SK-N-SH (cell line): ENCODE measurements at regions not wholly inside any gene's neighbourhood (a gene's known extent, or its start where the extent isn't known, plus 50 kb on each side); places are given as distances from the start of the nearest gene placed in this dataset.

Experiments
- CTCF ChIA-PET: fragments of 300-600, 350-600 bp; formaldehyde crosslinking; extraction: SDS; loops from one replicate; lab custom pipeline; 2021; lab: Yijun Ruan, JAX
- POLR2A ChIA-PET: fragments of 350-600 bp; sonication (Branson Sonifier 250); formaldehyde crosslinking; extraction: SDS; loops from one replicate; lab custom pipeline; 2020; ENCODE audit warnings: antibody characterized with exemption, inconsistent platforms; lab: Yijun Ruan, JAX
- DNase-seq: peaks from one replicate; pipeline ENCODE4 v3.0.0; 2012
- H2AFZ ChIP-seq: fragments of 200-600 bp; sonication (generic); 2 replicates; pipeline ENCODE4 v1.8.1; 2016; ENCODE audit warnings: antibody characterized with exemption, mild to moderate bottlenecking, low read depth
- H3F3A ChIP-seq: fragments of 200-600 bp; sonication (generic); replicated peaks from 2 replicates; pipeline ENCODE3; 2016; ENCODE audit warnings: antibody characterized with exemption, mild to moderate bottlenecking; ENCODE audit not compliant: insufficient read depth
- H3K27ac ChIP-seq, 2 experiments: fragments of 200-500 bp in 1 of 2; fragments of 200-600 bp in 1 of 2; sonication (Bioruptor generic) in 1 of 2; sonication (generic), shearing (Covaris generic) in 1 of 2; 2 replicates each; pipeline versions ENCODE4 v1.5.1 to v1.6.1; 2014 to 2016; ENCODE audit warnings: low read depth in 2 of 2, inconsistent platforms in 1 of 2, low read length in 1 of 2, mild to moderate bottlenecking in 1 of 2, mixed read lengths in 1 of 2
- H3K27me3 ChIP-seq: fragments of 200-600 bp; sonication (generic), shearing (Covaris generic); 2 replicates; pipeline ENCODE4 v1.6.1; 2016; ENCODE audit warnings: mixed run types; ENCODE audit not compliant: insufficient read depth
- H3K36me3 ChIP-seq, 2 experiments: fragments of 200-500 bp in 1 of 2; fragments of 200-600 bp in 1 of 2; sonication (Bioruptor generic) in 1 of 2; sonication (generic) in 1 of 2; replicated peaks in 1 of 2; 2 replicates each; pipeline versions ENCODE3 to v1.5.1; 2014 to 2016; ENCODE audit warnings: low read length in 1 of 2, mild to moderate bottlenecking in 1 of 2; ENCODE audit not compliant: insufficient read depth in 2 of 2, control insufficient read depth in 1 of 2
- H3K4me1 ChIP-seq, 2 experiments: fragments of 200-500 bp in 1 of 2; fragments of 200-600 bp in 1 of 2; sonication (Bioruptor generic) in 1 of 2; sonication (generic), shearing (Covaris generic) in 1 of 2; 2 replicates each; pipeline versions ENCODE4 v1.5.1 to v1.6.1; 2014 to 2016; ENCODE audit warnings: low read depth in 1 of 2, low read length in 1 of 2, mixed run types in 1 of 2; ENCODE audit not compliant: insufficient read depth in 2 of 2, control insufficient read depth in 1 of 2
- H3K4me2 ChIP-seq: fragments of 200-600 bp; sonication (generic), shearing (Covaris generic); 2 replicates; pipeline ENCODE4 v1.6.1; 2017; ENCODE audit warnings: mixed run types
- H3K4me3 ChIP-seq, 2 experiments: fragments of 200-500 bp in 1 of 2; fragments of 200-600 bp in 1 of 2; sonication (Bioruptor generic) in 1 of 2; sonication (generic), shearing (Covaris generic) in 1 of 2; 2 replicates each; pipeline versions ENCODE4 v1.5.1 to v1.8.1; 2014 to 2016; ENCODE audit warnings: low read depth in 2 of 2, inconsistent platforms in 1 of 2, low read length in 1 of 2, mild to moderate bottlenecking in 1 of 2, mixed read lengths in 1 of 2, moderate library complexity in 1 of 2
- H3K79me2 ChIP-seq: fragments of 200-600 bp; sonication (generic); 2 replicates; pipeline ENCODE4 v1.8.1; 2017; ENCODE audit warnings: mild to moderate bottlenecking; ENCODE audit not compliant: insufficient read depth
- H3K9ac ChIP-seq: fragments of 200-600 bp; sonication (generic); 2 replicates; pipeline ENCODE4 v1.6.1; 2017; ENCODE audit warnings: mixed run types
- H3K9me2 ChIP-seq: fragments of 200-600 bp; sonication (generic); 2 replicates; pipeline ENCODE4 v1.6.1; 2017; ENCODE audit warnings: mixed run types
- H3K9me3 ChIP-seq: fragments of 200-600 bp; sonication (generic); 2 replicates; pipeline ENCODE4 v1.6.1; 2017; ENCODE audit warnings: mixed run types, mild to moderate bottlenecking, moderate library complexity
- H4K20me1 ChIP-seq: fragments of 200-600 bp; sonication (generic); 2 replicates; pipeline ENCODE4 v1.6.1; 2017; ENCODE audit warnings: mild to moderate bottlenecking, mixed run types; ENCODE audit not compliant: insufficient read depth
- CHD2 ChIP-seq: fragments of 150-350 bp; IDR thresholded peaks from 2 replicates; pipeline ENCODE4 v1.6.1; 2018; ENCODE audit warnings: low read length; ENCODE audit not compliant: partially characterized antibody
- ELF1 ChIP-seq: IDR thresholded peaks from 2 replicates; pipeline ENCODE4 v1.4.0; 2012
- EP300 ChIP-seq, 2 experiments: IDR thresholded peaks; 2 replicates each; pipeline versions ENCODE4 v1.4.0 to v1.6.1; 2012; ENCODE audit warnings: borderline replicate concordance in 1 of 2, low read depth in 1 of 2, low read length in 1 of 2
- EZH2phosphoT487 ChIP-seq: fragments of 200-600 bp; sonication (generic); IDR thresholded peaks from 2 replicates; pipeline ENCODE4 v1.6.1; 2017; ENCODE audit warnings: low read depth, mixed run types, mild to moderate bottlenecking, antibody characterized with exemption, moderate library complexity, borderline replicate concordance
- FOSL2 ChIP-seq: IDR thresholded peaks from 2 replicates; pipeline ENCODE4 v1.4.0; 2012; ENCODE audit warnings: low read depth, mild to moderate bottlenecking, moderate library complexity, borderline replicate concordance
- FOXJ3 ChIP-seq: sonication (generic); formaldehyde crosslinking; IDR thresholded peaks from 2 replicates; pipeline ENCODE4 v1.5.1; 2020; ENCODE audit warnings: mild to moderate bottlenecking, missing genetic modification reagents
- FOXM1 ChIP-seq: IDR thresholded peaks from 2 replicates; pipeline ENCODE4 v1.4.0; 2012; ENCODE audit warnings: low read depth, mild to moderate bottlenecking
- GABPA ChIP-seq: IDR thresholded peaks from 2 replicates; pipeline ENCODE4 v1.4.0; 2012; ENCODE audit warnings: low read depth, mild to moderate bottlenecking
- GATA2 ChIP-seq: sonication (generic); formaldehyde crosslinking; IDR thresholded peaks from 2 replicates; pipeline ENCODE4 v1.5.0; 2020; ENCODE audit warnings: mild to moderate bottlenecking, missing genetic modification reagents
- JUND ChIP-seq: IDR thresholded peaks from 2 replicates; pipeline ENCODE4 v1.4.0; 2012
- MAX ChIP-seq: IDR thresholded peaks from 2 replicates; pipeline ENCODE4 v1.4.0; 2012; ENCODE audit warnings: low read depth
- MEF2A ChIP-seq: IDR thresholded peaks from 2 replicates; pipeline ENCODE4 v1.4.0; 2012; ENCODE audit warnings: low read depth, borderline replicate concordance
- NFIC ChIP-seq: IDR thresholded peaks from 2 replicates; pipeline ENCODE4 v1.4.0; 2012; ENCODE audit warnings: borderline replicate concordance
- NRF1 ChIP-seq: IDR thresholded peaks from 2 replicates; pipeline ENCODE4 v1.6.1; 2012; ENCODE audit warnings: low read depth, mild to moderate bottlenecking, low read length
- PBX3 ChIP-seq: IDR thresholded peaks from 2 replicates; pipeline ENCODE4; 2012
- RAD21 ChIP-seq: IDR thresholded peaks from 2 replicates; pipeline ENCODE4 v1.6.1; 2012; ENCODE audit warnings: mild to moderate bottlenecking, low read length
- RCOR1 ChIP-seq: fragments of 150-350 bp; IDR thresholded peaks from 2 replicates; pipeline ENCODE4 v1.6.1; 2017; ENCODE audit warnings: antibody characterized with exemption, low read length
- RFX5 ChIP-seq: IDR thresholded peaks from 2 replicates; pipeline ENCODE4 v1.6.1; 2012; ENCODE audit warnings: mild to moderate bottlenecking, improper control_type of control experiment, low read length
- RXRA ChIP-seq: IDR thresholded peaks from 2 replicates; pipeline ENCODE4 v1.4.0; 2012; ENCODE audit warnings: low read depth, mild to moderate bottlenecking, borderline replicate concordance
- SMC3 ChIP-seq: IDR thresholded peaks from 2 replicates; pipeline ENCODE4 v1.6.1; 2012; ENCODE audit warnings: low read depth, low read length, improper control_type of control experiment
- TCF12 ChIP-seq: IDR thresholded peaks from 2 replicates; pipeline ENCODE4 v1.4.0; 2012
- TEAD4 ChIP-seq: IDR thresholded peaks from 2 replicates; pipeline ENCODE4 v1.4.0; 2012; ENCODE audit warnings: mild to moderate bottlenecking, borderline replicate concordance; ENCODE audit not compliant: insufficient read depth
- USF2 ChIP-seq: fragments of 150-350 bp; IDR thresholded peaks from 2 replicates; pipeline ENCODE4 v1.6.1; 2017; ENCODE audit warnings: antibody characterized with exemption, low read length, low read depth, borderline replicate concordance
- YY1 ChIP-seq: IDR thresholded peaks from 2 replicates; pipeline ENCODE4 v1.4.0; 2012; ENCODE audit warnings: low read depth, mild to moderate bottlenecking
- WGBS: methylation state at CpG from one replicate; pipeline ENCODE4 v1.1.6; 2017; ENCODE audit warnings: low lambda C conversion rate; 5-methylcytosine and 5-hydroxymethylcytosine counted together

DNA sequence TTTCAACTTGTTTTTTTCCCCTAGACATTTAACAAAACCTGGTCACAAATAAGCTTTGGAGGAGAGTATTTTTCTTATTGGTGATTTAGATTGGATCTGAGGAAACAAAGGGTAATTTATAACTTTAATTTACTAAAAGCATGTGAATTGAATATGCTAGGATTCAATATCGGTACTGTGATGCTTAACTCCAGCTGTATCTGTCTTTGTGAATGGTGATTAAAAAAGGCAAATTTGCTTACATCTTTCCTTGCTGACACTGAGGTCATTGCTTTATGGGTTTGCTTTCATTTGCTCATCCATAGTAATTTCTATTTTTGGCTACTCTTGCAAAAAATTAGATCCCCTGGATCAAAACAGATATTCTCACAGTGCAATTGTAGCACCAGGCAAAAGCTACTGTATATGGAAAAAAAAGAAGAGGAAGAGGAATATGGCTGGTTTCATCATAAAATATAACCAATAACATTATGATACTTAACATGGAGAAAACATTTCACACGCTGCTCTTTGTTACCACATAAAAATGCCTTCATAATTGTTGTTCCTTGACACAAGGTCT lies 832.0 kb upstream of the ZEB2 start:
- Histone ChIP-seq H3K36me3 (no peaks in the 10 kb centered on the region), H3F3A (peaks cover 6% of the 10 kb centered on the region), H3K27ac (no peak overlapping the region), H3K4me3 (no peak overlapping the region), H2AFZ (peak overlapping the region; percentile 14; the same call in 1 of the 2 replicates), H3K4me2 (no peak overlapping the region), H3K27me3 (no peaks in the 10 kb centered on the region), H3K9me2 (no peaks in the 10 kb centered on the region), H4K20me1 (no peaks in the 10 kb centered on the region), H3K9ac (no peak overlapping the region), H3K9me3 (no peaks in the 10 kb centered on the region), H3K79me2 (no peaks in the 10 kb centered on the region), H3K4me1 (peaks cover 0 to 6% of the 10 kb centered on the region in 2 experiments; a peak in 1 of 4 replicates)
- ChIA-PET POLR2A (no interaction called here), CTCF (no interaction called here)
- no peak for TF ChIP-seq ELF1
- no peak for TF ChIP-seq MEF2A
- TF ChIP-seq RXRA = no peak
- no peak for TF ChIP-seq PBX3
- TF ChIP-seq SMC3 = no peak
- no peak for TF ChIP-seq FOSL2
- no peak for TF ChIP-seq FOXJ3 (CRISPR knock-in tag)
- TF ChIP-seq GABPA = no peak
- TF ChIP-seq NRF1 = no peak
- DNase-seq = no peak
- WGBS = 89% methylated on average over 2 of the region's 2 CpGs

DNA sequence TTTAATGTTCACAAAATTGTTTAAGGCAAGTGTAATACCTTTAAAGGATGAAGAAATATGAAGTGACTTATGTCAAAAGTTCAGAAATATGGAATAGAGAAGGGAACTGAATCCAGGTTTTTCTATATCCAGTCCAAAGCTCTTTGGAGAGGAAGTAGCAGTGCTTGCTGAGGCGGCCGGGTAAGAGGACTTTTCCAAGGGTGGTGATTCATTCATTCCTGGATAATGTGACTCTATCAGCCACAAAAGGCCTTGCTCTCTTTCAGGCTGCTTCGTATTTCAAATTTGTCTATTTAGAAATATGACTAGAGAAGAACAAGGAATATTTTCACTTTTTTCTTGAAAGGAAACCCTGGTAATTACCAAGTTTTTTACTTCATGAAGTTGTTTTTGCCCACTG lies 830.1 kb upstream of the ZEB2 start:
- no peaks in the 10 kb centered on the region for H3K36me3 ChIP-seq
- no peaks in the 10 kb centered on the region for H3K27me3 ChIP-seq
- H2AFZ ChIP-seq = peak overlapping the region; percentile 63; the same call in 1 of the 2 replicates
- no peaks in the 10 kb centered on the region for H3K9me3 ChIP-seq
- peaks cover 0 to 6% of the 10 kb centered on the region in 2 experiments; a peak in 1 of 4 replicates for H3K4me1 ChIP-seq
- H4K20me1 ChIP-seq = no peaks in the 10 kb centered on the region
- H3K27ac ChIP-seq = peak overlapping the region in 1 of 2 experiments; percentile 34; a peak in 2 of 4 replicates
- H3K4me3 ChIP-seq = no peak overlapping the region
- H3K79me2 ChIP-seq = no peaks in the 10 kb centered on the region
- CTCF ChIA-PET = interaction anchor here (0.9 kb wide), 1 partner anchor 51 kb away, joined by 3 read pairs; no protein-coding TSS in a partner anchor
- no peak overlapping the region for H3K4me2 ChIP-seq
- no peaks in the 10 kb centered on the region for H3K9me2 ChIP-seq
- no peak overlapping the region for H3K9ac ChIP-seq
- POLR2A ChIA-PET = no interaction called here
- no peaks in the 10 kb centered on the region for H3F3A ChIP-seq
- no peak for DNase-seq
- WGBS = 52% methylated on average over 3 of the region's 3 CpGs
- no peak for TF ChIP-seq CHD2
- TF ChIP-seq EP300 (IDR thresholded peaks at IDR 0.05; ENCODE audit: borderline replicate concordance in 1 of 2, low read depth in 1 of 2, low read length in 1 of 2) = no peak
- TF ChIP-seq PBX3 = no peak
- no peak for TF ChIP-seq RXRA
- no peak for TF ChIP-seq NRF1
- TF ChIP-seq FOXM1 = no peak
- TF ChIP-seq FOSL2 = peak; percentile 59
- TF ChIP-seq RFX5 = no peak
- no peak for TF ChIP-seq TEAD4
- TF ChIP-seq RAD21 = no peak
- peak; percentile 7; the same call in 1 of the 2 replicates for TF ChIP-seq TCF12
- TF ChIP-seq JUND = peak; percentile 32; the same call in 1 of the 2 replicates
- TF ChIP-seq EZH2phosphoT487 = no peak
- no peak for TF ChIP-seq USF2
- TF ChIP-seq NFIC = no peak
- TF ChIP-seq MAX = no peak
- TF ChIP-seq RCOR1 = no peak
- no peak for TF ChIP-seq YY1
- no peak for TF ChIP-seq GATA2 (CRISPR knock-in tag)
